ENCODE measurements at regions not wholly inside any gene's neighbourhood (a gene's known extent, or its start where the extent isn't known, plus 50 kb on each side); places are given as distances from the start of the nearest gene placed in this dataset.

DNA sequence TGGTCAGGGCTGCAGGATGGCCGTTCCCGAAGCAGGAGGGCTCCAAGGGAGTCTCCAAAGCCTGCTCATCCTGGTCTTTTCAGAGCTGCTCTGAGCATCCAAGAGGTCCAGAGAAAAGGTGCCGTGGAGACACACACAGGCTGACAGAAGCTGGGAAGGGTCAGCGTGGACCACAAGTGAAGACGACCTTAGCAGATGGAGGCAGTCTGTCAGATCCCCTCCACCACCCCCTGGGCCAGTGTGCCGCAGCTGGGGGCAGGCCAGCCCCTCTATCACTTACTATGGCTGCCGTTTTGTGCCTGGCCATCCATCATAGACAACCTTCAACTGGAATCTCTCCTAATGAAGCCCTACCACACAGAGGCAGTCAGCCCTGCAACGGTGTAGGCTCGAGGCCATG is 335.1 kb upstream of the RGMA start:
- ATAC-seq: no peak
- TF ChIP-seq CSDC2 (CRISPR knock-in tag; IDR thresholded peaks at IDR 0.05) (no peak), ZC3H10 (CRISPR knock-in tag; IDR thresholded peaks at IDR 0.05) (no peak), SNAI2 (CRISPR knock-in tag; IDR thresholded peaks at IDR 0.05) (no peak), RARB (CRISPR knock-in tag; IDR thresholded peaks at IDR 0.05) (no peak), ZNF70 (CRISPR knock-in tag; IDR thresholded peaks at IDR 0.05) (no peak), ZNF565 (CRISPR knock-in tag; conservative IDR thresholded peaks at IDR 0.05; ENCODE audit: low read depth) (no peak), OSR1 (CRISPR knock-in tag; IDR thresholded peaks at IDR 0.05) (no peak), ZNF8 (CRISPR knock-in tag; IDR thresholded peaks at IDR 0.05) (no peak), ZFP3 (CRISPR knock-in tag; IDR thresholded peaks at IDR 0.05) (no peak), GLIS3 (CRISPR knock-in tag; IDR thresholded peaks at IDR 0.05) (no peak), ARNTL (CRISPR knock-in tag; IDR thresholded peaks at IDR 0.05; ENCODE audit: borderline replicate concordance, low read depth) (no peak), TOX (CRISPR knock-in tag; IDR thresholded peaks at IDR 0.05; ENCODE audit: borderline replicate concordance) (no peak), BACH2 (CRISPR knock-in tag; IDR thresholded peaks at IDR 0.05; ENCODE audit: borderline replicate concordance) (no peak), ISL1 (CRISPR knock-in tag; IDR thresholded peaks at IDR 0.05) (no peak)
- TF ChIP-seq, protein P1, sequence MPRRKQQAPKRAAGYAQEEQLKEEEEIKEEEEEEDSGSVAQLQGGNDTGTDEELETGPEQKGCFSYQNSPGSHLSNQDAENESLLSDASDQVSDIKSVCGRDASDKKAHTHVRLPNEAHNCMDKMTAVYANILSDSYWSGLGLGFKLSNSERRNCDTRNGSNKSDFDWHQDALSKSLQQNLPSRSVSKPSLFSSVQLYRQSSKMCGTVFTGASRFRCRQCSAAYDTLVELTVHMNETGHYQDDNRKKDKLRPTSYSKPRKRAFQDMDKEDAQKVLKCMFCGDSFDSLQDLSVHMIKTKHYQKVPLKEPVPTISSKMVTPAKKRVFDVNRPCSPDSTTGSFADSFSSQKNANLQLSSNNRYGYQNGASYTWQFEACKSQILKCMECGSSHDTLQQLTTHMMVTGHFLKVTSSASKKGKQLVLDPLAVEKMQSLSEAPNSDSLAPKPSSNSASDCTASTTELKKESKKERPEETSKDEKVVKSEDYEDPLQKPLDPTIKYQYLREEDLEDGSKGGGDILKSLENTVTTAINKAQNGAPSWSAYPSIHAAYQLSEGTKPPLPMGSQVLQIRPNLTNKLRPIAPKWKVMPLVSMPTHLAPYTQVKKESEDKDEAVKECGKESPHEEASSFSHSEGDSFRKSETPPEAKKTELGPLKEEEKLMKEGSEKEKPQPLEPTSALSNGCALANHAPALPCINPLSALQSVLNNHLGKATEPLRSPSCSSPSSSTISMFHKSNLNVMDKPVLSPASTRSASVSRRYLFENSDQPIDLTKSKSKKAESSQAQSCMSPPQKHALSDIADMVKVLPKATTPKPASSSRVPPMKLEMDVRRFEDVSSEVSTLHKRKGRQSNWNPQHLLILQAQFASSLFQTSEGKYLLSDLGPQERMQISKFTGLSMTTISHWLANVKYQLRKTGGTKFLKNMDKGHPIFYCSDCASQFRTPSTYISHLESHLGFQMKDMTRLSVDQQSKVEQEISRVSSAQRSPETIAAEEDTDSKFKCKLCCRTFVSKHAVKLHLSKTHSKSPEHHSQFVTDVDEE (CRISPR knock-in tag; IDR thresholded peaks at IDR 0.05): no peak
- TF ChIP-seq, protein P2, sequence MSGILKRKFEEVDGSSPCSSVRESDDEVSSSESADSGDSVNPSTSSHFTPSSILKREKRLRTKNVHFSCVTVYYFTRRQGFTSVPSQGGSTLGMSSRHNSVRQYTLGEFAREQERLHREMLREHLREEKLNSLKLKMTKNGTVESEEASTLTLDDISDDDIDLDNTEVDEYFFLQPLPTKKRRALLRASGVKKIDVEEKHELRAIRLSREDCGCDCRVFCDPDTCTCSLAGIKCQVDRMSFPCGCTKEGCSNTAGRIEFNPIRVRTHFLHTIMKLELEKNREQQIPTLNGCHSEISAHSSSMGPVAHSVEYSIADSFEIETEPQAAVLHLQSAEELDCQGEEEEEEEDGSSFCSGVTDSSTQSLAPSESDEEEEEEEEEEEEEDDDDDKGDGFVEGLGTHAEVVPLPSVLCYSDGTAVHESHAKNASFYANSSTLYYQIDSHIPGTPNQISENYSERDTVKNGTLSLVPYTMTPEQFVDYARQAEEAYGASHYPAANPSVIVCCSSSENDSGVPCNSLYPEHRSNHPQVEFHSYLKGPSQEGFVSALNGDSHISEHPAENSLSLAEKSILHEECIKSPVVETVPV (CRISPR knock-in tag; IDR thresholded peaks at IDR 0.05): no peak
- TF ChIP-seq, protein P3, sequence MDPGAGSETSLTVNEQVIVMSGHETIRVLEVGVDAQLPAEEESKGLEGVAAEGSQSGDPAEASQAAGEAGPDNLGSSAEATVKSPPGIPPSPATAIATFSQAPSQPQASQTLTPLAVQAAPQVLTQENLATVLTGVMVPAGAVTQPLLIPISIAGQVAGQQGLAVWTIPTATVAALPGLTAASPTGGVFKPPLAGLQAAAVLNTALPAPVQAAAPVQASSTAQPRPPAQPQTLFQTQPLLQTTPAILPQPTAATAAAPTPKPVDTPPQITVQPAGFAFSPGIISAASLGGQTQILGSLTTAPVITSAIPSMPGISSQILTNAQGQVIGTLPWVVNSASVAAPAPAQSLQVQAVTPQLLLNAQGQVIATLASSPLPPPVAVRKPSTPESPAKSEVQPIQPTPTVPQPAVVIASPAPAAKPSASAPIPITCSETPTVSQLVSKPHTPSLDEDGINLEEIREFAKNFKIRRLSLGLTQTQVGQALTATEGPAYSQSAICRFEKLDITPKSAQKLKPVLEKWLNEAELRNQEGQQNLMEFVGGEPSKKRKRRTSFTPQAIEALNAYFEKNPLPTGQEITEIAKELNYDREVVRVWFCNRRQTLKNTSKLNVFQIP (CRISPR knock-in tag; IDR thresholded peaks at IDR 0.05; ENCODE audit: borderline replicate concordance, low read depth): no peak
- TF ChIP-seq, protein P4, sequence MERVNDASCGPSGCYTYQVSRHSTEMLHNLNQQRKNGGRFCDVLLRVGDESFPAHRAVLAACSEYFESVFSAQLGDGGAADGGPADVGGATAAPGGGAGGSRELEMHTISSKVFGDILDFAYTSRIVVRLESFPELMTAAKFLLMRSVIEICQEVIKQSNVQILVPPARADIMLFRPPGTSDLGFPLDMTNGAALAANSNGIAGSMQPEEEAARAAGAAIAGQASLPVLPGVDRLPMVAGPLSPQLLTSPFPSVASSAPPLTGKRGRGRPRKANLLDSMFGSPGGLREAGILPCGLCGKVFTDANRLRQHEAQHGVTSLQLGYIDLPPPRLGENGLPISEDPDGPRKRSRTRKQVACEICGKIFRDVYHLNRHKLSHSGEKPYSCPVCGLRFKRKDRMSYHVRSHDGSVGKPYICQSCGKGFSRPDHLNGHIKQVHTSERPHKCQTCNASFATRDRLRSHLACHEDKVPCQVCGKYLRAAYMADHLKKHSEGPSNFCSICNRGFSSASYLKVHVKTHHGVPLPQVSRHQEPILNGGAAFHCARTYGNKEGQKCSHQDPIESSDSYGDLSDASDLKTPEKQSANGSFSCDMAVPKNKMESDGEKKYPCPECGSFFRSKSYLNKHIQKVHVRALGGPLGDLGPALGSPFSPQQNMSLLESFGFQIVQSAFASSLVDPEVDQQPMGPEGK (CRISPR knock-in tag; IDR thresholded peaks at IDR 0.05; ENCODE audit: borderline replicate concordance): no peak

DNA sequence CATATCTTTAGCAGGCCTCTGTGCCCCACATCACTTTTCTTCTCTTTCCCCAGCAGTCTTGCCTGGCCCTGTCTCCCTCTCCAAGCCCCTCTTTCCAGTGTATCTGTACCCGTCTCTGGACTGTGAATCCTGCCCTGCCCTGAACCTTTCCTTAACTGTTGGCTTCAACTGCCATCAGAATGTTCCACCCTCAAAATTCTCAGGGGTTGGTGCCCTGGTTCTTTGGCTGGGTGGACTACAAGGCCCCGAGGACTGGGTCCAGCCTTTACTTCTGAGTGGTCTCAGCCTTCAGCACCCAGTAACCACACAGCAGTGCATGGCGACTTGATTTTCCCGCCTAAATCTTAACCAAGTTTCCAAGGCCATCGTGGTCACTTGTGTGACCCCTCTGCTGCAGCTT is 333.5 kb upstream of the RGMA start:
- no peak for ATAC-seq
- TF ChIP-seq ZNF8 (CRISPR knock-in tag; IDR thresholded peaks at IDR 0.05): no peak
- TF ChIP-seq ZNF70 (CRISPR knock-in tag; IDR thresholded peaks at IDR 0.05): no peak
- TF ChIP-seq OSR1 (CRISPR knock-in tag; IDR thresholded peaks at IDR 0.05): no peak
- TF ChIP-seq, protein P1 (CRISPR knock-in tag; IDR thresholded peaks at IDR 0.05): no peak
- TF ChIP-seq, protein P4 (CRISPR knock-in tag; IDR thresholded peaks at IDR 0.05; ENCODE audit: borderline replicate concordance): no peak
- no peak for TF ChIP-seq TCF4 (CRISPR knock-in tag; IDR thresholded peaks at IDR 0.05; ENCODE audit: borderline replicate concordance)
- no peak for TF ChIP-seq RARB (CRISPR knock-in tag; IDR thresholded peaks at IDR 0.05)
- TF ChIP-seq TOX (CRISPR knock-in tag; IDR thresholded peaks at IDR 0.05; ENCODE audit: borderline replicate concordance): no peak
